SU-DHL-6 (cell line): ENCODE measurements at regions not wholly inside any gene's neighbourhood (a gene's known extent, or its start where the extent isn't known, plus 50 kb on each side); places are given as distances from the start of the nearest gene placed in this dataset.

Source experiments
- H2AFZ ChIP-seq: fragments of 200-600 bp; sonication (generic); 2 replicates; pipeline ENCODE4 v1.6.1; 2014; ENCODE audit warnings: low read depth, mild to moderate bottlenecking, moderate library complexity, mixed read lengths, antibody characterized with exemption, low read length; ENCODE audit not compliant: severe bottlenecking
- H3F3A ChIP-seq: fragments of 200-600 bp; shearing (Covaris generic); 2 replicates; pipeline ENCODE4 v1.6.0; 2016; ENCODE audit warnings: antibody characterized with exemption, mild to moderate bottlenecking; ENCODE audit not compliant: insufficient read depth
- H3K27ac ChIP-seq: fragments of 200-600 bp; sonication (generic); 2 replicates; pipeline ENCODE4 v1.5.1; 2016; ENCODE audit warnings: low read depth, mild to moderate bottlenecking, low read length, moderate library complexity, mixed read lengths
- H3K27me3 ChIP-seq: fragments of 200-600 bp; sonication (generic), shearing (Covaris generic); 2 replicates; pipeline ENCODE4 v1.6.0; 2014; ENCODE audit warnings: mild to moderate bottlenecking, low read length
- H3K36me3 ChIP-seq: fragments of 200-600 bp; sonication (generic); 2 replicates; pipeline ENCODE4 v1.6.1; 2014; ENCODE audit warnings: mild to moderate bottlenecking, low read length, mixed read lengths
- H3K4me2 ChIP-seq: fragments of 300-600, 200-600 bp; shearing (Covaris generic), sonication (generic); 2 replicates; pipeline ENCODE4 v1.6.0; 2014; ENCODE audit warnings: low read length, low read depth, mild to moderate bottlenecking; ENCODE audit not compliant: poor library complexity, severe bottlenecking
- H3K4me3 ChIP-seq: fragments of 200-600 bp; sonication (generic); 2 replicates; pipeline ENCODE4 v1.5.1; 2014; ENCODE audit warnings: antibody characterized with exemption, low read length, mild to moderate bottlenecking, mixed read lengths; ENCODE audit not compliant: insufficient read depth, poor library complexity, severe bottlenecking
- H3K79me2 ChIP-seq: fragments of 200-600 bp; sonication (generic); 2 replicates; pipeline ENCODE4 v1.6.1; 2014; ENCODE audit warnings: mild to moderate bottlenecking, low read length, moderate library complexity; ENCODE audit not compliant: insufficient read depth
- H3K9ac ChIP-seq: fragments of 200-600 bp; sonication (generic); 2 replicates; pipeline ENCODE4 v1.7.0; 2014; ENCODE audit warnings: mild to moderate bottlenecking, low read length
- H3K9me2 ChIP-seq: fragments of 200-600 bp; sonication (generic); replicated peaks from 2 replicates; pipeline ENCODE4 v1.6.1; 2014; ENCODE audit warnings: low read length; ENCODE audit not compliant: insufficient read depth
- H3K9me3 ChIP-seq: fragments of 200-600 bp; sonication (generic); 2 replicates; pipeline ENCODE4 v1.6.1; 2014; ENCODE audit warnings: low read length, mixed read lengths; ENCODE audit not compliant: insufficient read depth
- H4K20me1 ChIP-seq: fragments of 200-600 bp; sonication (generic); 2 replicates; pipeline ENCODE4 v1.6.1; 2014; ENCODE audit warnings: low read depth, mild to moderate bottlenecking, antibody characterized with exemption, low read length, moderate library complexity, mixed read lengths
- CTCF ChIP-seq: fragments of 200-600 bp; sonication (generic); IDR thresholded peaks from one replicate; pipeline ENCODE4 v1.5.1; 2017; ENCODE audit warnings: antibody characterized with exemption, mild to moderate bottlenecking, low read length, moderate library complexity; ENCODE audit not compliant: insufficient read depth, poor library complexity, severe bottlenecking
- EZH2phosphoT487 ChIP-seq: fragments of 200-600 bp; sonication (generic), shearing (Covaris generic); conservative IDR thresholded peaks from 2 replicates; pipeline ENCODE4 v1.6.1; 2018; ENCODE audit warnings: mild to moderate bottlenecking, antibody characterized with exemption, low read length, moderate library complexity, mixed read lengths

GRCh38 chr12:66960704-66961690 lies 282.1 kb upstream of the GRIP1 start:
- H3K9ac ChIP-seq = no peak overlapping the region
- no peak overlapping the region for H3K4me3 ChIP-seq
- no peaks in the 10 kb centered on the region for H3F3A ChIP-seq
- no peak overlapping the region for H2AFZ ChIP-seq
- no peak for TF ChIP-seq CTCF
- TF ChIP-seq EZH2phosphoT487 = no peak
- H3K27ac ChIP-seq = no peak overlapping the region
- H4K20me1 ChIP-seq = no peaks in the 10 kb centered on the region
- H3K27me3 ChIP-seq = no peaks in the 10 kb centered on the region
- H3K9me2 ChIP-seq = no peaks in the 10 kb centered on the region
- H3K36me3 ChIP-seq = no peaks in the 10 kb centered on the region
- no peak overlapping the region for H3K4me2 ChIP-seq
- no peaks in the 10 kb centered on the region for H3K9me3 ChIP-seq
- H3K79me2 ChIP-seq = no peaks in the 10 kb centered on the region

- Histone ChIP-seq H3K9me2 (no peaks in the 10 kb centered on the region), H2AFZ (no peak overlapping the region), H4K20me1 (no peaks in the 10 kb centered on the region), H3K79me2 (no peaks in the 10 kb centered on the region), H3K4me2 (no peak overlapping the region), H3K27me3 (no peaks in the 10 kb centered on the region), H3K27ac (no peak overlapping the region), H3F3A (no peaks in the 10 kb centered on the region), H3K36me3 (no peaks in the 10 kb centered on the region), H3K9me3 (no peaks in the 10 kb centered on the region), H3K9ac (no peak overlapping the region), H3K4me3 (no peak overlapping the region)
- TF ChIP-seq CTCF (no peak), EZH2phosphoT487 (no peak)
These were observed 283.4 kb upstream of the GRIP1 start for GRCh38 chr12:66962290-66962689.

GRCh38 chr12:66963901-66964300 lies 285.0 kb upstream of the GRIP1 start:
- TF ChIP-seq CTCF (no peak), EZH2phosphoT487 (no peak)
- no peaks in the 10 kb centered on the region for H3K36me3 ChIP-seq
- no peaks in the 10 kb centered on the region for H3K27me3 ChIP-seq
- no peak overlapping the region for H3K4me3 ChIP-seq
- H2AFZ ChIP-seq = no peak overlapping the region
- H3K9me2 ChIP-seq = no peaks in the 10 kb centered on the region
- no peak overlapping the region for H3K27ac ChIP-seq
- H3K9me3 ChIP-seq = no peaks in the 10 kb centered on the region
- H3K4me2 ChIP-seq = no peak overlapping the region
- no peaks in the 10 kb centered on the region for H3F3A ChIP-seq
- H3K79me2 ChIP-seq = no peaks in the 10 kb centered on the region
- no peak overlapping the region for H3K9ac ChIP-seq
- H4K20me1 ChIP-seq = no peaks in the 10 kb centered on the region
